ENCODE measurements at regions not wholly inside any gene's neighbourhood (a gene's known extent, or its start where the extent isn't known, plus 50 kb on each side); places are given as distances from the start of the nearest gene placed in this dataset.

DNA sequence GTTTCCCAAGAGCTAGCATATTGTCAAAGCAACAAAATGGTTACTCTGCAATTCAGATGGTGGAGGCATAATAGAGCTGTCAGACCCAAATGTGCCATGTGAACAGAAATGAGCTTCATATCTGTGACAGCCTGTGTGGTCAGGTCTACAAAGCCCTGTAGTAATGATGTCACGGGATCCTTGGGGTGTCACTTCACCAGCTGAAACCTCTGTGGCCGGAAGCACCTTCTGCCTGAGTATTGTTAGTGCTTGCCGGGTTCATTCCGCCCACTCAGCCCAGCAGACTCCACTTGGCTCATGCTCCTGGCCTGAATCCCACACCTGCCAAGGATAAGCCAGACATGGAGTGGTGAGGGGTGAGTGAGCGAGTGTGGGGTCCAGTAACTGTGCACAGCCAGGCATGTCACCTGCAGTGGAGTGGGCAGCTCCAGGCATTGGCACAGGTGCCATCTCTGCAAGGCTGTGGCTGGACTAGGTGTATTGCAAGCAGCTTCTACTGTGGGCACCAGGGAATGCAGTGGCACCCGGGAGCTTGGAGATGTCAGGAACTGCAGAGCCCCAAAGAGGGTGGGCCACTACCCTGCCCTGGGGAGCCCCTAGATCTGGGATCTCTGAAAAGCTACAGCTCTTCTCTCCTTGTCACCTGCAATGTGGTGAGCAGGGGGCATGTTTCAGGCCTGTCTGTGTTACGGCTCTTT, 341.9 kb upstream of the CHRM2 start:
- no peak for DNase-seq (ENCODE audit: extremely low spot score)
- intact Hi-C loops (cut with DNase I) = no loop called here
- 69% methylated on average over 4 of the region's 7 CpGs for WGBS

DNA sequence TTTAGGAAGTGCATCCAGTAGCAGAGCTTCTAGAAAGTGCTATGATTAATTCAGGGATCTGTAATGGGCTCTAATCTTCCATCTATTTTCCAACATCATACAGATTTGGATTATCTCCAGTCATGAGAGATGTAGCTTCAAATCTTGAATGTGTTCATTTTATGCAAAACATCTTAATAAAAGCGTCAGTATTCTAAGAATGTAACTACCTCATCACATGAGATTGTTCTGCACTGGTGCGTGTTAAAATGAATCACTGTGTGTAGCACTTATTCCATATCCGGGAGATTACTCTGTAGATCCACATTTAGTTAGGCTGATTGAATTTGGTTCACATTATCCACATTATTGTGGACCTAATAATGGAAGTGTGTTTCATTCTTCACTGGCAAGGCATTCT, 344.9 kb upstream of the CHRM2 start:
- Histone ChIP-seq H3K9me3 (no peaks in the 10 kb centered on the region), H3K27me3 (no peaks in the 10 kb centered on the region), H3K27ac (replicated peaks in 1 of 4) (no peak overlapping the region), H3K36me3 (no peaks in the 10 kb centered on the region), H3K4me1 (no peaks in the 10 kb centered on the region), H3K4me3 (no peak overlapping the region)
- WGBS = 45% methylated on average over 3 of the region's 3 CpGs
- DNase-seq (ENCODE audit: extremely low spot score) = no peak
- TF ChIP-seq POLR2A (IDR thresholded peaks at IDR 0.05; ENCODE audit: low read depth) (no peak), POLR2AphosphoS5 (IDR thresholded peaks at IDR 0.05) (no peak)
- intact Hi-C loops (cut with DNase I) = no loop called here

More for the DNA sequence above, 341.9 kb upstream of the CHRM2 start:
- H3K36me3 ChIP-seq = no peaks in the 10 kb centered on the region
- no peak for TF ChIP-seq POLR2A (IDR thresholded peaks at IDR 0.05; ENCODE audit: low read depth)
- no peak for TF ChIP-seq EP300 (IDR thresholded peaks at IDR 0.05)
- TF ChIP-seq POLR2AphosphoS5 (IDR thresholded peaks at IDR 0.05) = no peak
- TF ChIP-seq, protein P1, sequence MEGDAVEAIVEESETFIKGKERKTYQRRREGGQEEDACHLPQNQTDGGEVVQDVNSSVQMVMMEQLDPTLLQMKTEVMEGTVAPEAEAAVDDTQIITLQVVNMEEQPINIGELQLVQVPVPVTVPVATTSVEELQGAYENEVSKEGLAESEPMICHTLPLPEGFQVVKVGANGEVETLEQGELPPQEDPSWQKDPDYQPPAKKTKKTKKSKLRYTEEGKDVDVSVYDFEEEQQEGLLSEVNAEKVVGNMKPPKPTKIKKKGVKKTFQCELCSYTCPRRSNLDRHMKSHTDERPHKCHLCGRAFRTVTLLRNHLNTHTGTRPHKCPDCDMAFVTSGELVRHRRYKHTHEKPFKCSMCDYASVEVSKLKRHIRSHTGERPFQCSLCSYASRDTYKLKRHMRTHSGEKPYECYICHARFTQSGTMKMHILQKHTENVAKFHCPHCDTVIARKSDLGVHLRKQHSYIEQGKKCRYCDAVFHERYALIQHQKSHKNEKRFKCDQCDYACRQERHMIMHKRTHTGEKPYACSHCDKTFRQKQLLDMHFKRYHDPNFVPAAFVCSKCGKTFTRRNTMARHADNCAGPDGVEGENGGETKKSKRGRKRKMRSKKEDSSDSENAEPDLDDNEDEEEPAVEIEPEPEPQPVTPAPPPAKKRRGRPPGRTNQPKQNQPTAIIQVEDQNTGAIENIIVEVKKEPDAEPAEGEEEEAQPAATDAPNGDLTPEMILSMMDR (IDR thresholded peaks at IDR 0.05) = no peak
- H3K27ac ChIP-seq (replicated peaks in 1 of 4) = no peak overlapping the region
- H3K9me3 ChIP-seq = no peaks in the 10 kb centered on the region
- no peaks in the 10 kb centered on the region for H3K27me3 ChIP-seq
- H3K4me1 ChIP-seq = no peaks in the 10 kb centered on the region
- H3K4me3 ChIP-seq = no peak overlapping the region

DNA sequence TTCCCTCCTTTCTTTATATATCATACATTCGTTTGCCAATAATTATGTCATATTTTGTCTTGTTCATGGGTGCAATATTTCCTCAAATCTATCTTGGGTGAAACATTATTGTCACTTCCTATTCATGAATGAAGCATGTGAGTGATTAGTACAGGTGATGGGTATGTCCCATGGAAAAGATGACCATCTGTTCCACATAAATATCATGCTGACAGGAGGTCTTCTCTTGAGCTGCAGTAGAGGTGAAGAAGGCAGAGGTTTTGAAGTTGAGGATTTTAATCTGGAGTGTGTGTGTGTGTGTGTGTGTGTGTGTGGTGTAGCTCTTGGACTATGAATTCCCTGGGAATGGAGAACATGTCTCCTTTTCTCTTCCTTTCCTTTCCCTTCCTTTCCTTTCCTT, 350.5 kb upstream of the CHRM2 start:
- no peaks in the 10 kb centered on the region for H3K9me3 ChIP-seq
- DNase-seq (ENCODE audit: extremely low spot score) = no peak
- TF ChIP-seq POLR2A (IDR thresholded peaks at IDR 0.05; ENCODE audit: low read depth) = no peak
- no peak for TF ChIP-seq POLR2AphosphoS5 (IDR thresholded peaks at IDR 0.05)
- TF ChIP-seq, protein P1 (IDR thresholded peaks at IDR 0.05) = no peak
- no peak for TF ChIP-seq EP300 (IDR thresholded peaks at IDR 0.05)
- no peaks in the 10 kb centered on the region for H3K4me1 ChIP-seq
- WGBS = 73% methylated on average over 1 of the region's 1 CpG
- H3K4me3 ChIP-seq = no peak overlapping the region
- no peak overlapping the region for H3K27ac ChIP-seq (replicated peaks in 1 of 4)
- no peaks in the 10 kb centered on the region for H3K36me3 ChIP-seq
- H3K27me3 ChIP-seq = no peaks in the 10 kb centered on the region
- intact Hi-C loops (cut with DNase I) = no loop called here

DNA sequence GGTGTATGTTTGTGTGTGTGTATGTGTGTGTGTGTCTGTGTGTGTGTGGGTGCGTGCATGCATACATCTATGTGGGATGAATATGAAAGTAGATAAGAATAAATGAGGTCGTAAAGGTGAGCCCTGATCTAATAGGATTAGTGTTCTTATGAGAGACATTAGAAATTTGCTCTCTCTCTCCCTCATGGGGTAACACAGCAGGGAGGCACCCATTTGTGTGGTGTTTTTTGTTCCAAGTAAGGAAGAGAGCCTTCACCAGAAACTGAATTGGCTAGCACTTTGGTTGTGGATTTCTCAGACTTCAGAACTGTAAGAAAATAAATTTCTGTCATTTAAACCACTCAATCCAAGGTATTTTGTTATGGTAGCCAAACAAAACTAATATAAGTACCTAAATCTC, 353.7 kb upstream of the CHRM2 start:
- WGBS = 94% methylated on average over 2 of the region's 2 CpGs
- H3K27ac ChIP-seq (replicated peaks in 1 of 4) = no peak overlapping the region
- no peak for DNase-seq (ENCODE audit: extremely low spot score)
- H3K9me3 ChIP-seq = no peaks in the 10 kb centered on the region
- intact Hi-C loops (cut with DNase I) = no loop called here
- H3K4me3 ChIP-seq = no peak overlapping the region
- H3K4me1 ChIP-seq = no peaks in the 10 kb centered on the region
- H3K27me3 ChIP-seq = no peaks in the 10 kb centered on the region
- TF ChIP-seq POLR2A (IDR thresholded peaks at IDR 0.05; ENCODE audit: low read depth) (no peak), POLR2AphosphoS5 (IDR thresholded peaks at IDR 0.05) (no peak), EP300 (IDR thresholded peaks at IDR 0.05) (no peak)
- TF ChIP-seq, protein P1 (IDR thresholded peaks at IDR 0.05) = no peak
- H3K36me3 ChIP-seq = no peaks in the 10 kb centered on the region

DNA sequence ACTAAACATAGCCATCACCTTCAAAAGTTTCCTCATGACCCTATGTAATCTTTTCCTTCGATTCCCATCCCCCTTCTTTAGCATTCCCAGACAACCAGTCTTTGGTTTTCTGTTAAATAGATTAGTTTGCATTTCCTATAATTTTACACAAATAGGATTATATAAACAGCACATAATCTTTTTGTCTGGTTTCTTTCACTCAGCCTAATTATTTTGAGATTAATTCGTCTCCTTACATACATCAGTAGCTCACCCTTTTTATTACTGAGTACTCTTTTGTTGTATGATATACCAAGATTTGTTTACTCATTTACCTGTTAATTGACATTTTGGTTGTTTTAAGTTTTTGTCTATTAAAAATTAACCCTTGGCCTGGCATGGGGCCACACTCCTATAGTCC, 354.7 kb upstream of the CHRM2 start:
- DNase-seq (ENCODE audit: extremely low spot score) = no peak
- Histone ChIP-seq H3K27me3 (no peaks in the 10 kb centered on the region), H3K9me3 (no peaks in the 10 kb centered on the region), H3K4me1 (no peaks in the 10 kb centered on the region), H3K27ac (replicated peaks in 1 of 4) (no peak overlapping the region), H3K4me3 (no peak overlapping the region), H3K36me3 (no peaks in the 10 kb centered on the region)
- TF ChIP-seq POLR2AphosphoS5 (IDR thresholded peaks at IDR 0.05) (no peak), POLR2A (IDR thresholded peaks at IDR 0.05; ENCODE audit: low read depth) (no peak), EP300 (IDR thresholded peaks at IDR 0.05) (no peak)
- TF ChIP-seq, protein P1 (IDR thresholded peaks at IDR 0.05) = no peak
- WGBS = 79% methylated on average over 2 of the region's 2 CpGs
- intact Hi-C loops (cut with DNase I) = no loop called here
